ENCODE measurements at regions not wholly inside any gene's neighbourhood (a gene's known extent, or its start where the extent isn't known, plus 50 kb on each side); places are given as distances from the start of the nearest gene placed in this dataset.

DNA sequence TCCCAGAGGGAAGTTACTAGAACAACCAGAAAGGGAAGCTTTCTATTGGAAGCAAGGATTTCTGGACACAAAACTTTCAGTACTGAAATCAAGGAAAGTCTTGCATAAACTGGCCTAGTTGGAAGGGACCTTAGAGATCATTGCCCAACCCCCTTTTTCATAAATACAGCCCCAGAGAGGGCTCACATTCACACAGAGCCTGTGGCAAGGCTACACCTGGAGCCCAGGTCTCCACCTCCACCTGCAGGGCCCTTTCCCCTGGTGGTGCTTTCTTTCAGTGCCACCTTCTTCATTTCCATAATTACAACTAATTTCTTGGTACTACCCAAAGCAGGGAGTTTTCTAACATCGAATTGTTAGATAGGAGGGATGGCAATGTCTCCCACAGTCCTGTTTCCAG lies 85.7 kb downstream of the ADRB2 start:
- H3K27ac ChIP-seq = no peak overlapping the region
- ATAC-seq (no peak), DNase-seq (no peak)
- intact Hi-C loops (cut with DNase I) = no loop called here
- WGBS, 2 donors = 44 to 71% methylated on average over 1 of the region's 1 CpG
- no peaks in the 10 kb centered on the region for H3K9me3 ChIP-seq
- H3K27me3 ChIP-seq = no peaks in the 10 kb centered on the region
- TF ChIP-seq, protein P1, sequence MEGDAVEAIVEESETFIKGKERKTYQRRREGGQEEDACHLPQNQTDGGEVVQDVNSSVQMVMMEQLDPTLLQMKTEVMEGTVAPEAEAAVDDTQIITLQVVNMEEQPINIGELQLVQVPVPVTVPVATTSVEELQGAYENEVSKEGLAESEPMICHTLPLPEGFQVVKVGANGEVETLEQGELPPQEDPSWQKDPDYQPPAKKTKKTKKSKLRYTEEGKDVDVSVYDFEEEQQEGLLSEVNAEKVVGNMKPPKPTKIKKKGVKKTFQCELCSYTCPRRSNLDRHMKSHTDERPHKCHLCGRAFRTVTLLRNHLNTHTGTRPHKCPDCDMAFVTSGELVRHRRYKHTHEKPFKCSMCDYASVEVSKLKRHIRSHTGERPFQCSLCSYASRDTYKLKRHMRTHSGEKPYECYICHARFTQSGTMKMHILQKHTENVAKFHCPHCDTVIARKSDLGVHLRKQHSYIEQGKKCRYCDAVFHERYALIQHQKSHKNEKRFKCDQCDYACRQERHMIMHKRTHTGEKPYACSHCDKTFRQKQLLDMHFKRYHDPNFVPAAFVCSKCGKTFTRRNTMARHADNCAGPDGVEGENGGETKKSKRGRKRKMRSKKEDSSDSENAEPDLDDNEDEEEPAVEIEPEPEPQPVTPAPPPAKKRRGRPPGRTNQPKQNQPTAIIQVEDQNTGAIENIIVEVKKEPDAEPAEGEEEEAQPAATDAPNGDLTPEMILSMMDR (IDR thresholded peaks at IDR 0.05) = no peak
- TF ChIP-seq POLR2A (IDR thresholded peaks at IDR 0.05) = no peak
- no peak overlapping the region for H3K4me3 ChIP-seq
- no peaks in the 10 kb centered on the region for H3K4me1 ChIP-seq
- H3K36me3 ChIP-seq (replicated peaks in 1 of 2; ENCODE audit: insufficient read depth in 1 of 2, low read depth in 2 of 2) = no peaks in the 10 kb centered on the region

DNA sequence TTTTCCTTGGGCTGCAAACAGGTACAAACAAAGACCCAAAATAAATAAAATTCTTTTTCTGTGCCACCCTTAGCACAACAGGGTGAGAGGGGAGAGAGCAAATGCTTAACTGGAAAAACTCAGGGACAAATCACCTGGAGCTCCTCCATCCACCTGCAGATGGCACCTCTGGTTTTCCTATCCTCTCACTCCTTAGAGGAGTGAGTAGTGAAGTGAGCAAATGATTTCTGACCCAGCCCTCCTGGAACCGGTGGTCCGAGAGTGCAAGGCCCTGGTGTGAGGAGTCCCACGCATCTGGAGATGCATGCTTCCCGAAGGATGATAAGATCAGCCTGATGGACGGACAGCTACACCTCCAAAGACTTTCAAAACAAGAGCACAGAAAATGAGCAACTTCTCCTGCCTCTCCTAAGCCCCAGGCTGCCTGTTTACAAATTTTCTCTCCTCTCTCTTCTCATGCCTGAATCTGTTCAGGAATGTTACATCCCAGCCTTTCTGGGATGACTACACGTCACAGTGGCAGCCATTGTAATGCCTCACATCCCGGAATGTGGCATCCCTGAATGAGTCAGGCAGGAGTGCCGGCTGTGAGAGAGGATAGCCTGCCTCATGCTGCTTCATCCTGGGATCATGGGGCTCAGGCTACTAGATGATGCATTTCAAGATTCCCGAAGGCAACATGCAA lies 86.4 kb downstream of the ADRB2 start:
- peak in 2 of 4 donors; percentile 24 to 31 for DNase-seq
- no peak overlapping the region for H3K4me3 ChIP-seq
- WGBS, 2 donors = 52 to 67% methylated on average over 9 of the region's 9 CpGs
- intact Hi-C loops (cut with DNase I) = no loop called here
- no peak for TF ChIP-seq POLR2A (IDR thresholded peaks at IDR 0.05)
- TF ChIP-seq, protein P1 (IDR thresholded peaks at IDR 0.05) = peak; percentile 12 to 56 (median 45)
- H3K4me1 ChIP-seq = no peaks in the 10 kb centered on the region
- H3K27me3 ChIP-seq = no peaks in the 10 kb centered on the region
- H3K36me3 ChIP-seq (replicated peaks in 1 of 2; ENCODE audit: insufficient read depth in 1 of 2, low read depth in 2 of 2) = no peaks in the 10 kb centered on the region
- no peaks in the 10 kb centered on the region for H3K9me3 ChIP-seq
- no peak overlapping the region for H3K27ac ChIP-seq
- ATAC-seq = peak; percentile 45

DNA sequence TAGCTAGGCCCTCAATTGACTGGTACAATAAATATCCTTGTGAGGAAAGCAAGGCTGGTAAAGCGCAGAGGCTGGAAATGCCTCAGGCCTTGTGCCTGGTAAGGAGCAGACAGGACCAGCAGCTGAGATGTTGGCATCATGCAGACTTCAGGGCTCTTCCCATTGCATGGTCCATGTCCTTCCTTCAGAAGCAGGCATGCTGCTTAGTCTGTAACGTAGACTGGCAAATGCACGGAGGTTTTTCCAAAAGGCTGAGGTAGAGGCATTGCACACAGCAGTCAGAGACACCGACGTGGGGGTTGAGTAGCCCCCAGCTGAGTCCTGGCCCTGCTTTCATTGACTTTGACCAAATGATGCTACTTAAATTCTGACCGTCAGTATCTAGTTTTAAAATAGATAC lies 87.1 kb downstream of the ADRB2 start:
- Histone ChIP-seq H3K27ac (peak overlapping the region in 1 of 4 donors; percentile 39), H3K4me3 (no peak overlapping the region), H3K4me1 (no peaks in the 10 kb centered on the region), H3K9me3 (no peaks in the 10 kb centered on the region), H3K27me3 (no peaks in the 10 kb centered on the region), H3K36me3 (replicated peaks in 1 of 2; ENCODE audit: insufficient read depth in 1 of 2, low read depth in 2 of 2) (no peaks in the 10 kb centered on the region)
- no peak for DNase-seq
- TF ChIP-seq POLR2A (IDR thresholded peaks at IDR 0.05) = no peak
- TF ChIP-seq, protein P1 (IDR thresholded peaks at IDR 0.05) = no peak
- intact Hi-C loops (cut with DNase I) = no loop called here
- WGBS, 2 donors = 63 to 78% methylated on average over 6 of the region's 6 CpGs
- ATAC-seq = no peak

DNA sequence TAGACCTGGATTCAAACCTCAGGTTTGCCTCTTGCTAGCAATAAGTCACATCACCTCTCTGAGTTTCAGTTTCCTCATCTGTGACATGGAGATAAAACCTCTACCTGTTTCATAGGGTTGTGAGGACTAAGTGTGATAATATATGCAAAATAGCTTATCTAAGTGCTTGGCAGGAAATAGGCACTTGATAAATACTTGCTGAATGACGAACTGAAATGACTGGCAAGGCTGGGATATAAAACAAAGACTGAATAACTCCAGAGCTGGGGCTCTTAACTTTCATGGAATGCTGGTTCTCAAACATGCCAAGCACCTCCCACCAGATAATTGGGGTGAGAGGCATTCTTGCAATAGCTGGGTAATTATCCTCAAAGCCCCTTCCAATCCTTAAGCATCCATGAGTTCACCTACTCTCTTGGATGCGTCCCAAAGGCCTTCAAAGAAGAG lies 87.6 kb downstream of the ADRB2 start:
- Histone ChIP-seq H3K9me3 (no peaks in the 10 kb centered on the region), H3K27ac (peak overlapping the region in 1 of 4 donors; percentile 39), H3K36me3 (replicated peaks in 1 of 2; ENCODE audit: insufficient read depth in 1 of 2, low read depth in 2 of 2) (no peaks in the 10 kb centered on the region), H3K4me1 (no peaks in the 10 kb centered on the region), H3K4me3 (no peak overlapping the region), H3K27me3 (no peaks in the 10 kb centered on the region)
- peak in 1 of 4 donors; percentile 14 for DNase-seq
- intact Hi-C loops (cut with DNase I) = no loop called here
- peak; percentile 66 for ATAC-seq
- 31 to 61% methylated on average over 2 of the region's 2 CpGs for WGBS, 2 donors
- TF ChIP-seq, protein P1 (IDR thresholded peaks at IDR 0.05) = no peak
- TF ChIP-seq POLR2A (IDR thresholded peaks at IDR 0.05) = no peak
